Activated T-cell treated with anti-CD3 and anti-CD28 coated beads, Interleukin-2, amount 50 U/mL, for 72 hours (primary cell): ENCODE measurements at regions not wholly inside any gene's neighbourhood (a gene's known extent, or its start where the extent isn't known, plus 50 kb on each side); places are given as distances from the start of the nearest gene placed in this dataset.

Experiments
- ATAC-seq, 2 donors: fragments of 150-1000 bp; cut with Tn5 transposase; replicated peaks in 1 of 2; 2 replicates each; pipeline ENCODE4 v1.10.0; 2021; ENCODE audit warnings: moderate library complexity in 2 of 2, mild to moderate bottlenecking in 1 of 2
- DNase-seq, 2 donors: peaks; one replicate each; pipeline ENCODE4 v3.0.0; 2021 to 2022; ENCODE audit warnings: mixed read lengths in 1 of 2
- H3K27ac Mint-ChIP-seq: one replicate; pipeline ENCODE4 v1.8.0; 2022; ENCODE audit warnings: mild to moderate bottlenecking, moderate library complexity, mixed read lengths
- H3K27me3 Mint-ChIP-seq: one replicate; pipeline ENCODE4 v1.8.0; 2022; ENCODE audit warnings: low read depth, mixed read lengths
- H3K36me3 Mint-ChIP-seq, 2 donors: one replicate each; pipeline ENCODE4 v1.8.0; 2022; ENCODE audit warnings: mixed read lengths in 2 of 2, mild to moderate bottlenecking in 1 of 2; ENCODE audit not compliant: insufficient read depth in 2 of 2
- H3K4me1 Mint-ChIP-seq: one replicate; pipeline ENCODE4 v1.8.0; 2022; ENCODE audit warnings: low read depth, mixed read lengths
- H3K4me3 Mint-ChIP-seq, 2 donors: one replicate each; pipeline ENCODE4 v1.8.0; 2022; ENCODE audit warnings: mild to moderate bottlenecking in 2 of 2, mixed read lengths in 2 of 2, moderate library complexity in 2 of 2
- H3K9me3 Mint-ChIP-seq, 2 donors: one replicate each; pipeline ENCODE4 v1.8.0; 2022; ENCODE audit warnings: mixed read lengths in 2 of 2

DNA sequence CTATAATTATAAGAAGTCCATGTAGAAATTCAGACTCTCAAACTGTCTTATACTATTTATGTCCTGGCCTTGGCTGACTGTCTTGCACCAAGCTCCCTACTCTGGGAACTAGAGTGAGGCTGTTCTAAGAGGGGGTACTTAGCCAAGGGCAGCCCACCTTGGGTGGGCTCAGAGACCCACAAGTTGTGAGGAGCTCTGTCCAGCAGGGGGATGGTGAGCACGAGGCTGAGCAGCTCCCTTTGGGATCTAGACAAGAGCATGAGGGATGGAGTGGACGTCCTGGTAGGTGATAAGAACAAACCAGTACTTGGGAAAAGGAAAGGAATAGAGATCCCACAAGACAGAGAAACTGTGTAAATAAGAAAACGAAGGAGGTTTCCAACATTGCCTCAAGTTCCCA is 127.1 kb upstream of the SLC44A3 start:
- no peak for ATAC-seq
- Mint-ChIP-seq H3K9me3 (no peaks in the 10 kb centered on the region), H3K36me3 (no peaks in the 10 kb centered on the region), H3K4me3 (no peak overlapping the region), H3K4me1 (no peaks in the 10 kb centered on the region), H3K27ac (no peak overlapping the region), H3K27me3 (peaks cover 20% of the 10 kb centered on the region)
- DNase-seq = no peak

- DNase-seq (no peak), ATAC-seq (no peak)
- Mint-ChIP-seq H3K4me3 (no peak overlapping the region), H3K27me3 (peaks cover 14% of the 10 kb centered on the region), H3K27ac (no peak overlapping the region), H3K4me1 (no peaks in the 10 kb centered on the region), H3K36me3 (no peaks in the 10 kb centered on the region), H3K9me3 (no peaks in the 10 kb centered on the region)
Observed at GRCh38 chr1:94688646-94689045, 131.5 kb upstream of the SLC44A3 start.

DNA sequence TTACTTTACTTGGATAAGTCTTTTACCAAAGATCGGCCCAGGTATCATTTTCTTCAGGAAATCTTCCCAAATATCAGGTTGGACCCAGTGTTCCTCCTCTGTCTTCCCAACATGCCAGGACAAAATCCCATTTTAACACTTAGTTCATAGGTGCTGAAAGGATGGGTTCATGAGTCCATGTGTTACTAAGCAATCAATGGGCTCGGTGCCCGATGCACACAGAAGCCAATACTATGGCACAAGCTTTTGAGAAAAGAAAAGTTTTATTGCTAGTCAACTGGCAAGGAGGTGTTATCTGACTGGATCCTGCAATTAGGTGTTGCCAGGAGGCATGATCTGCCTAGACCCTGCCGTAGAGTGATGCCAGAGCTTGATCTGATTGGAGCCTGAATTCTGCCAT is 133.3 kb upstream of the SLC44A3 start:
- ATAC-seq = no peak
- no peak overlapping the region for H3K4me3 Mint-ChIP-seq
- peaks cover 8% of the 10 kb centered on the region for H3K27me3 Mint-ChIP-seq
- no peaks in the 10 kb centered on the region for H3K36me3 Mint-ChIP-seq
- H3K27ac Mint-ChIP-seq = no peak overlapping the region
- H3K9me3 Mint-ChIP-seq = no peaks in the 10 kb centered on the region
- no peaks in the 10 kb centered on the region for H3K4me1 Mint-ChIP-seq
- DNase-seq = no peak

GRCh38 chr1:94684690-94685250 is 135.4 kb upstream of the SLC44A3 start:
- Mint-ChIP-seq H3K4me1 (no peaks in the 10 kb centered on the region), H3K27ac (no peak overlapping the region), H3K9me3 (no peaks in the 10 kb centered on the region), H3K36me3 (no peaks in the 10 kb centered on the region), H3K4me3 (no peak overlapping the region), H3K27me3 (peaks cover 8% of the 10 kb centered on the region)
- ATAC-seq = no peak
- no peak for DNase-seq

GRCh38 chr1:94683886-94684285 is 136.3 kb upstream of the SLC44A3 start:
- peaks cover 14% of the 10 kb centered on the region for H3K27me3 Mint-ChIP-seq
- no peak overlapping the region for H3K4me3 Mint-ChIP-seq
- H3K9me3 Mint-ChIP-seq = no peaks in the 10 kb centered on the region
- ATAC-seq (no peak), DNase-seq (no peak)
- H3K4me1 Mint-ChIP-seq = no peaks in the 10 kb centered on the region
- H3K27ac Mint-ChIP-seq = no peak overlapping the region
- no peaks in the 10 kb centered on the region for H3K36me3 Mint-ChIP-seq

- Mint-ChIP-seq H3K27ac (no peak overlapping the region), H3K4me3 (no peak overlapping the region), H3K27me3 (peaks cover 20% of the 10 kb centered on the region), H3K36me3 (no peaks in the 10 kb centered on the region), H3K4me1 (no peaks in the 10 kb centered on the region), H3K9me3 (no peaks in the 10 kb centered on the region)
- ATAC-seq = no peak
- no peak for DNase-seq
Observed at GRCh38 chr1:94680039-94680377, 138.4 kb upstream of the F3 start.

DNA sequence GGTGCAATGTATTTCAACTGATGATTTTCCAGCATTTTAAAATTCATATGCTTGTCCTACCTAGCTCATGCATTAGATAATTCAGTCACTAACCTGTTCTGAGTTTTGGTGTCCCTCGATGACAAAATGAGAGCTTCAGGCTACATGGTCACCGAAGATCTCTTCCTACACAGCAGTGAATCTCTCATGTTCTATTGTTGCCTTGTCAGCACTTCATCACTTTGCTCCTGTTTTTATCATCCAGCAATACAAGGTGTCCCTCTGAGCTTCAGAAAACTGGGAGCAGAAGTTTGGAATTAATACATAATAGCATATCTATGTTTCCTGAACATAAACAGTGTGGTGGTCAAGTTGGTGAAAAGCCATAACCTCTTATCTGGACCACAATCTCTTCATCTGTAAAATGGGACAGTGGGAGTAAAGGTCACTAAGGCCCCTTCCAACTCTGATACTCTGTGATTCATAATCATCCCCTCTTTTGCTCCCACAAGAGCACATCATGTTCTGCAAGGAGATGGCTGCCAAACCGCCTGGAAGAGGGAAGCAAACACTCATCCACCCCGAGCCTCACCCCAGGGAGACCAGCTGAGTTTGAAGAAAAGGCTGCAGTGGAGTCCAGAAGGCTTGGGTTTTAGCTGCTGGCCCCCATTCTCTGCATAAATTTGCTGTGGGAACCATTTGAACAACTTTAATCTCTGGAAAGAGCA is 137.9 kb upstream of the F3 start:
- Mint-ChIP-seq H3K27ac (no peak overlapping the region), H3K4me1 (no peaks in the 10 kb centered on the region), H3K27me3 (peaks cover 15% of the 10 kb centered on the region), H3K36me3 (no peaks in the 10 kb centered on the region), H3K9me3 (no peaks in the 10 kb centered on the region), H3K4me3 (no peak overlapping the region)
- no peak for ATAC-seq
- DNase-seq = no peak

GRCh38 chr1:94678202-94678848 is 136.8 kb upstream of the F3 start:
- H3K36me3 Mint-ChIP-seq = no peaks in the 10 kb centered on the region
- H3K27ac Mint-ChIP-seq = no peak overlapping the region
- ATAC-seq (no peak), DNase-seq (no peak)
- H3K4me1 Mint-ChIP-seq = no peaks in the 10 kb centered on the region
- H3K4me3 Mint-ChIP-seq = no peak overlapping the region
- no peaks in the 10 kb centered on the region for H3K9me3 Mint-ChIP-seq
- peaks cover 13% of the 10 kb centered on the region for H3K27me3 Mint-ChIP-seq

DNA sequence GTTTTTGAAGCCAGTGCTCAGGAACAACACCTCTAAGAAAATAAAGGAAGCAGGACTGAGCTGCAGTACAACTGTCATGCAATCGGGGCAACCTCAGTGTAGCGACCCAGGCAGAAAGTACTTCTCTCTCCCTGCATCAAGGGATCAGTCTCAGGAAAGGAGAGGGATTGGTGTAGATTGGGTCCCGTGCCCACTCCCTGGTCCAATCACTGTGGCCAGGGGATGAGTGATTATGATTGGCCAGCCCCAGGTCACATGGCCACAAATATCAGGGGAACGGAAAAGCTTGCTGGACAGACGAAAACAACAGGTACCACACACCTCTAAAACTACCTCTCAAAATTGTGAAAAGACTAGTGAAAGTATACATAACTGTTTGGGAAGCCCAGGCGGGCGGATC is 136.2 kb upstream of the F3 start:
- DNase-seq (no peak), ATAC-seq (no peak)
- H3K9me3 Mint-ChIP-seq = no peaks in the 10 kb centered on the region

GRCh38 chr1:94677087-94677486 is 135.5 kb upstream of the F3 start:
- Mint-ChIP-seq H3K36me3 (no peaks in the 10 kb centered on the region), H3K9me3 (no peaks in the 10 kb centered on the region), H3K4me3 (no peak overlapping the region), H3K27me3 (peaks cover 13% of the 10 kb centered on the region), H3K4me1 (no peaks in the 10 kb centered on the region), H3K27ac (no peak overlapping the region)
- DNase-seq (no peak), ATAC-seq (no peak)

More for the DNA sequence above, 136.2 kb upstream of the F3 start:
- Mint-ChIP-seq H3K36me3 (no peaks in the 10 kb centered on the region), H3K27ac (no peak overlapping the region), H3K4me3 (no peak overlapping the region), H3K4me1 (no peaks in the 10 kb centered on the region), H3K27me3 (peaks cover 13% of the 10 kb centered on the region)

- no peaks in the 10 kb centered on the region for H3K36me3 Mint-ChIP-seq
- DNase-seq (no peak), ATAC-seq (no peak)
- H3K27ac Mint-ChIP-seq = no peak overlapping the region
- peaks cover 13% of the 10 kb centered on the region for H3K27me3 Mint-ChIP-seq
- H3K4me3 Mint-ChIP-seq = no peak overlapping the region
- no peaks in the 10 kb centered on the region for H3K9me3 Mint-ChIP-seq
- H3K4me1 Mint-ChIP-seq = no peaks in the 10 kb centered on the region
Observed at GRCh38 chr1:94676686-94677085, 135.1 kb upstream of the F3 start.

GRCh38 chr1:94675373-94675772 is 133.8 kb upstream of the F3 start:
- ATAC-seq = no peak

GRCh38 chr1:94674876-94675275 is 133.3 kb upstream of the F3 start:
- ATAC-seq = no peak
- peaks cover 13% of the 10 kb centered on the region for H3K27me3 Mint-ChIP-seq
- H3K4me1 Mint-ChIP-seq = no peaks in the 10 kb centered on the region
- H3K36me3 Mint-ChIP-seq = no peaks in the 10 kb centered on the region
- no peaks in the 10 kb centered on the region for H3K9me3 Mint-ChIP-seq
- H3K4me3 Mint-ChIP-seq = no peak overlapping the region
- DNase-seq = no peak
- no peak overlapping the region for H3K27ac Mint-ChIP-seq

More at GRCh38 chr1:94675373-94675772, 133.8 kb upstream of the F3 start:
- Mint-ChIP-seq H3K4me3 (no peak overlapping the region), H3K27ac (no peak overlapping the region), H3K36me3 (no peaks in the 10 kb centered on the region), H3K27me3 (peaks cover 13% of the 10 kb centered on the region), H3K4me1 (no peaks in the 10 kb centered on the region), H3K9me3 (no peaks in the 10 kb centered on the region)
- no peak for DNase-seq

- no peak overlapping the region for H3K4me3 Mint-ChIP-seq
- peaks cover 9% of the 10 kb centered on the region for H3K27me3 Mint-ChIP-seq
- H3K27ac Mint-ChIP-seq = no peak overlapping the region
- H3K36me3 Mint-ChIP-seq = no peaks in the 10 kb centered on the region
- ATAC-seq = no peak
- no peaks in the 10 kb centered on the region for H3K9me3 Mint-ChIP-seq
- no peaks in the 10 kb centered on the region for H3K4me1 Mint-ChIP-seq
- DNase-seq = no peak
Observed at GRCh38 chr1:94672934-94673333, 131.4 kb upstream of the F3 start.
